KMS-11 (cell line): ENCODE measurements at regions not wholly inside any gene's neighbourhood (a gene's known extent, or its start where the extent isn't known, plus 50 kb on each side); places are given as distances from the start of the nearest gene placed in this dataset.

ENCODE experiments used
- H2AFZ ChIP-seq: fragments of 200-600 bp; sonication (generic); 2 replicates; pipeline ENCODE4 v1.6.1; 2016; ENCODE audit warnings: antibody characterized with exemption, mixed run types, low read depth
- H3K27ac ChIP-seq: fragments of 200-600 bp; sonication (generic); 2 replicates; pipeline ENCODE4 v1.6.1; 2016; ENCODE audit warnings: mild to moderate bottlenecking, mixed run types
- H3K27me3 ChIP-seq: fragments of 200-600 bp; sonication (generic); 2 replicates; pipeline ENCODE4 v1.6.1; 2017; ENCODE audit warnings: mild to moderate bottlenecking, low read depth, mixed run types, moderate library complexity; ENCODE audit not compliant: insufficient read depth
- H3K36me3 ChIP-seq: fragments of 200-600 bp; sonication (generic); 2 replicates; pipeline ENCODE4 v1.6.1; 2017; ENCODE audit warnings: mild to moderate bottlenecking, mixed run types; ENCODE audit not compliant: insufficient read depth
- H3K4me1 ChIP-seq: fragments of 200-600 bp; sonication (generic); 2 replicates; pipeline ENCODE4 v1.6.1; 2016; ENCODE audit warnings: mild to moderate bottlenecking, low read depth, mixed run types; ENCODE audit not compliant: poor library complexity, severe bottlenecking
- H3K4me2 ChIP-seq: fragments of 200-600 bp; sonication (generic); 2 replicates; pipeline ENCODE4 v1.7.0; 2016; ENCODE audit warnings: mild to moderate bottlenecking, mixed run types
- H3K4me3 ChIP-seq: fragments of 200-600 bp; sonication (generic); IDR thresholded peaks from 2 replicates; pipeline ENCODE4 v1.6.1; 2017; ENCODE audit warnings: low read depth, low read length, mixed read lengths; ENCODE audit not compliant: insufficient read depth
- H3K79me2 ChIP-seq: fragments of 200-600 bp; sonication (generic); 2 replicates; pipeline ENCODE4 v1.6.1; 2016; ENCODE audit warnings: low read depth, mixed run types; ENCODE audit not compliant: insufficient read depth
- H3K9ac ChIP-seq: fragments of 200-600 bp; sonication (generic); 2 replicates; pipeline ENCODE4 v1.6.1; 2016; ENCODE audit warnings: mild to moderate bottlenecking, mixed run types
- H4K20me1 ChIP-seq: fragments of 200-600 bp; sonication (generic); 2 replicates; pipeline ENCODE4 v1.6.1; 2016; ENCODE audit warnings: mild to moderate bottlenecking, mixed run types; ENCODE audit not compliant: insufficient read depth
- TF ChIP-seq, protein P1 (sequence below): fragments of 200-600 bp; sonication (generic); conservative IDR thresholded peaks from 2 replicates; pipeline ENCODE4 v1.6.1; 2017; ENCODE audit warnings: low read depth, mild to moderate bottlenecking, antibody characterized with exemption, low read length, moderate library complexity, mixed read lengths

DNA sequence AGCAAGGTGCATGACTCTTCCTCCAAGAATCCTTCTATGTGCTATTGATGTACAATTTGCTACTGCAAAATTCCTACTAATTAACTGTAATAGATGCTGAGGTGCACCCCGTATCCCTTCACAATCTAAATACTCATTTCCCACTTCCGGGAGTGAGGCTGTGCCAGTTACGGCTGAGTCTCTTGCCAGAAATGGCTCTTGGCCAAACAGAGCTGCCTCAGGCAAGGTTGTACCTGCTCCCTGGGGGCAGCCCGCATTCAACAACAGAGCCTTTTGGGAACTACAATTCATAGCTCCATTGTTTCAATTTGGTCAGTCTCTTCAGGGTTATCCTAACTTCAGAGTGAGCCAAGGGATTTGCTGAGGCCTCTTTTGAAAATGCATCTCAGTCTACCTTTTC, 789.8 kb upstream of the MAP3K7 start:
- TF ChIP-seq, protein P1, sequence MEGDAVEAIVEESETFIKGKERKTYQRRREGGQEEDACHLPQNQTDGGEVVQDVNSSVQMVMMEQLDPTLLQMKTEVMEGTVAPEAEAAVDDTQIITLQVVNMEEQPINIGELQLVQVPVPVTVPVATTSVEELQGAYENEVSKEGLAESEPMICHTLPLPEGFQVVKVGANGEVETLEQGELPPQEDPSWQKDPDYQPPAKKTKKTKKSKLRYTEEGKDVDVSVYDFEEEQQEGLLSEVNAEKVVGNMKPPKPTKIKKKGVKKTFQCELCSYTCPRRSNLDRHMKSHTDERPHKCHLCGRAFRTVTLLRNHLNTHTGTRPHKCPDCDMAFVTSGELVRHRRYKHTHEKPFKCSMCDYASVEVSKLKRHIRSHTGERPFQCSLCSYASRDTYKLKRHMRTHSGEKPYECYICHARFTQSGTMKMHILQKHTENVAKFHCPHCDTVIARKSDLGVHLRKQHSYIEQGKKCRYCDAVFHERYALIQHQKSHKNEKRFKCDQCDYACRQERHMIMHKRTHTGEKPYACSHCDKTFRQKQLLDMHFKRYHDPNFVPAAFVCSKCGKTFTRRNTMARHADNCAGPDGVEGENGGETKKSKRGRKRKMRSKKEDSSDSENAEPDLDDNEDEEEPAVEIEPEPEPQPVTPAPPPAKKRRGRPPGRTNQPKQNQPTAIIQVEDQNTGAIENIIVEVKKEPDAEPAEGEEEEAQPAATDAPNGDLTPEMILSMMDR: no peak
- H3K36me3 ChIP-seq: no peaks in the 10 kb centered on the region
- H3K4me3 ChIP-seq: no peak overlapping the region
- no peak overlapping the region for H3K27ac ChIP-seq
- no peaks in the 10 kb centered on the region for H3K27me3 ChIP-seq
- H2AFZ ChIP-seq: no peak overlapping the region
- H4K20me1 ChIP-seq: no peaks in the 10 kb centered on the region
- no peak overlapping the region for H3K9ac ChIP-seq
- no peak overlapping the region for H3K4me2 ChIP-seq
- no peaks in the 10 kb centered on the region for H3K79me2 ChIP-seq
- H3K4me1 ChIP-seq: no peaks in the 10 kb centered on the region

DNA sequence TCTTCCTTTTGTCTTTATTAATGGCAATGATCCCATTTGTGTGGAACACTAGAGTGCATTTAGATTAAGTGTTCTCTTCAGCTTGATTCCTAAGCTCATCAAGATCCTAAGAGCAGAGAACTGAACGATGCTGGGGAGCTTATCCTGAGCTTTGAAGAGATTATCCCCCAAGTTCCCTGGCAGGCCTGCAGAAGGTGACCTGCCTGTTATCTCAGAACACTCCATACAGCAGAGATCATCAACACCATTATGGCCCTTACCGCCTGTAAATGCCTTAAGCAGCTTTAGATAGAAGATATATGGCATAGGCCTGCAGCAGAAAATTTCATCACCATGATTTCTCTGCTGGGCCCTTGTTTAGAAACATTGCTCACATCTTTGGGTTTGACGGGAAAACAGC, 779.9 kb upstream of the MAP3K7 start:
- no peaks in the 10 kb centered on the region for H3K4me1 ChIP-seq
- no peak overlapping the region for H3K4me3 ChIP-seq
- no peaks in the 10 kb centered on the region for H3K27me3 ChIP-seq
- no peak overlapping the region for H3K4me2 ChIP-seq
- TF ChIP-seq, protein P1: no peak
- H3K36me3 ChIP-seq: no peaks in the 10 kb centered on the region
- no peaks in the 10 kb centered on the region for H3K79me2 ChIP-seq
- H3K27ac ChIP-seq: no peak overlapping the region
- H4K20me1 ChIP-seq: no peaks in the 10 kb centered on the region
- H3K9ac ChIP-seq: no peak overlapping the region
- H2AFZ ChIP-seq: no peak overlapping the region

DNA sequence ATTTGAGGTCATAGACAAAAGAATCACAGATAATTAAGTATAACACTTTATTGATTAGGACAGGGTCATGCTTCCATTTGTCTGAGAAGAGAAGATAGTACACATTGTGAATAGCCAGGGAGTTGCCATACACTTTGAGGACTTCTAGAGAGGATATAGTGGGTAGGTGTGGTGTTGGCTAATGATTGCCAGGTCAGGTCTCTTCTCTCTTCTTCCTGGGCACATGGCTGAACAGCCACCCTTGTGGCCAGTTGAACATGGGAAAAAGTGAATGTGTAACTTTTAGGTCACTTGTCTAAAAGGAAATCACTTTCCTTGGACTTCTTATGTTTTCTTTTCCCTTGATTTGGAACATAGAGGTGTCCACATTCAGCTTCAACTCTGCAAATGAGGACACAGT, 772.1 kb upstream of the MAP3K7 start:
- H3K79me2 ChIP-seq: no peaks in the 10 kb centered on the region
- no peaks in the 10 kb centered on the region for H4K20me1 ChIP-seq
- H3K27ac ChIP-seq: no peak overlapping the region
- no peak overlapping the region for H3K4me2 ChIP-seq
- H3K36me3 ChIP-seq: no peaks in the 10 kb centered on the region
- TF ChIP-seq, protein P1: no peak
- no peak overlapping the region for H3K9ac ChIP-seq
- H2AFZ ChIP-seq: no peak overlapping the region
- H3K4me3 ChIP-seq: no peak overlapping the region
- no peaks in the 10 kb centered on the region for H3K27me3 ChIP-seq
- no peaks in the 10 kb centered on the region for H3K4me1 ChIP-seq

DNA sequence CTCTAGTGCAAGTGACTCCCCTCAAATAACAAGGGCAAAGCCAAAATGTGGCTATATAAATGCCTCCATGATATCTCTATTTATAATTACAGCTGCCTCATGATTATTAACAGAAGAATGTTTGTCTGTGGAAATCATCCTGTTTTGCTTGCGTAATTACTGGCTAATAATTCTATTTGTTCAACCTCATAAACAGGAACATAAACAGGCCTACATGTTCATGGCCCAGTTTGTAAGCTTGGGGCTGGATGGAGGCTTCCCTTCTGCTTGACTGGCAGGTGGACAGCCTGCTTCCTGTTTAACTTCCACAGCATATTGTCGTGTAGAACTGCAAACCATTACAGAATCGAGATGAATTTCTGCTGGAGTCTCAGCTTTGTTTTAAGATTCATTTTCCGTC, 766.0 kb upstream of the MAP3K7 start:
- Histone ChIP-seq H3K4me1 (no peaks in the 10 kb centered on the region), H3K36me3 (no peaks in the 10 kb centered on the region), H3K9ac (no peak overlapping the region), H3K4me2 (no peak overlapping the region), H3K79me2 (no peaks in the 10 kb centered on the region), H3K27me3 (no peaks in the 10 kb centered on the region), H4K20me1 (no peaks in the 10 kb centered on the region), H3K4me3 (no peak overlapping the region), H3K27ac (no peak overlapping the region), H2AFZ (no peak overlapping the region)
- TF ChIP-seq, protein P1: no peak

DNA sequence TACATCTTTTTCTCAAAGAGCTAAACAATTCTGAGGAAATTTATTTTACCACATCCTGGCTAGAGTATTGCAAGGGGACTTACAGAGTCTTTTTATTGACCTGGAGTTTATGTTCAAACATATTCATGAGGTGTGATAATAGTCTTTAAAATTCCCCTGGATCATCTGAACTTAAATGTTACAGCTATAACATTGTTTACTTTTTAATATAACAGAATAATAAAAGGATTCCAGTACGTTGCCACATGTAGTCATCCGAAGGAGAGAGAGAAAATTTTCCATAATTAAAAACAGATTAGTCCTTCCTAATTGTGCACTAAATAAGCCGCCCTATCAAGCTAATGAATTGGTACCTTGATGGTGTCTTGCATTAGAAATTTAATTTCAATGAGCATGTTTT, 765.4 kb upstream of the MAP3K7 start:
- no peak overlapping the region for H3K4me2 ChIP-seq
- H2AFZ ChIP-seq: no peak overlapping the region
- H3K36me3 ChIP-seq: no peaks in the 10 kb centered on the region
- H3K27ac ChIP-seq: no peak overlapping the region
- H3K4me3 ChIP-seq: no peak overlapping the region
- H3K9ac ChIP-seq: no peak overlapping the region
- TF ChIP-seq, protein P1: no peak
- no peaks in the 10 kb centered on the region for H4K20me1 ChIP-seq
- no peaks in the 10 kb centered on the region for H3K27me3 ChIP-seq
- no peaks in the 10 kb centered on the region for H3K79me2 ChIP-seq
- no peaks in the 10 kb centered on the region for H3K4me1 ChIP-seq
